ENCODE measurements at regions not wholly inside any gene's neighbourhood (a gene's known extent, or its start where the extent isn't known, plus 50 kb on each side); places are given as distances from the start of the nearest gene placed in this dataset.

GRCh38 chr3:101976473-101976872, 127.2 kb downstream of the NFKBIZ start:
- DNase-seq (ENCODE audit: low read depth), result no peak
- no peak for TF ChIP-seq CTCF (IDR thresholded peaks at IDR 0.05; ENCODE audit: low read depth, low read length, missing control alignments)
- no peak overlapping the region for H3K4me3 ChIP-seq (ENCODE audit: low read depth, low read length)
- in situ Hi-C loops (cut with HindIII; ENCODE audit: low sequenced_read_pairs), result no loop called here

- DNase-seq (ENCODE audit: low read depth), result no peak
- in situ Hi-C loops (cut with HindIII; ENCODE audit: low sequenced_read_pairs), result no loop called here
- no peak for TF ChIP-seq CTCF (IDR thresholded peaks at IDR 0.05; ENCODE audit: low read depth, low read length, missing control alignments)
- H3K4me3 ChIP-seq (ENCODE audit: low read depth, low read length), result no peak overlapping the region
Observed at GRCh38 chr3:101978348-101978747, 129.0 kb downstream of the NFKBIZ start.

- DNase-seq (ENCODE audit: low read depth), result no peak
- in situ Hi-C loops (cut with HindIII; ENCODE audit: low sequenced_read_pairs), result no loop called here
- TF ChIP-seq CTCF (IDR thresholded peaks at IDR 0.05; ENCODE audit: low read depth, low read length, missing control alignments), result no peak
- no peak overlapping the region for H3K4me3 ChIP-seq (ENCODE audit: low read depth, low read length)
Observed at GRCh38 chr3:101979033-101979432, 129.7 kb downstream of the NFKBIZ start.

DNA sequence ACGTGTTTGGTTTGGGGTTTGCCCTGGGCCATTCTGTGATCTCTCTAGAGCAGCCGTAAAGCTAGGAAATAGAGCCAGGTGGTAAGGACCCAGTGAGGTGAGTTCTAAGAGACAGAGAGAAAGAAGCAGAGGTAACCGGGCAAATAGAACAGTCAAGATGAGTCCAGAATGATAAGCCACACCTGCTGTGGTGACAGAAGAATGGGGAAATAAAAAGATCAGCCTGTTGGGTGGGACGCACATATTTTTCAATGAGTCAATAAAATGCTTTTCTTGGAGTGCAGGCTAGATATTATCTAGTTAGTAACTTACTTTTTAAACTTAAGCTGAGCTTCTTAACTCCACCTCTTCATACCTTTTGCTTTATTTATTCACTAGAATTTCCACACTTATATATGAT, 135.0 kb downstream of the NFKBIZ start:
- no peak for DNase-seq (ENCODE audit: low read depth)
- H3K4me3 ChIP-seq (ENCODE audit: low read depth, low read length), result no peak overlapping the region
- in situ Hi-C loops (cut with HindIII; ENCODE audit: low sequenced_read_pairs), result no loop called here
- TF ChIP-seq CTCF (IDR thresholded peaks at IDR 0.05; ENCODE audit: low read depth, low read length, missing control alignments), result no peak

DNA sequence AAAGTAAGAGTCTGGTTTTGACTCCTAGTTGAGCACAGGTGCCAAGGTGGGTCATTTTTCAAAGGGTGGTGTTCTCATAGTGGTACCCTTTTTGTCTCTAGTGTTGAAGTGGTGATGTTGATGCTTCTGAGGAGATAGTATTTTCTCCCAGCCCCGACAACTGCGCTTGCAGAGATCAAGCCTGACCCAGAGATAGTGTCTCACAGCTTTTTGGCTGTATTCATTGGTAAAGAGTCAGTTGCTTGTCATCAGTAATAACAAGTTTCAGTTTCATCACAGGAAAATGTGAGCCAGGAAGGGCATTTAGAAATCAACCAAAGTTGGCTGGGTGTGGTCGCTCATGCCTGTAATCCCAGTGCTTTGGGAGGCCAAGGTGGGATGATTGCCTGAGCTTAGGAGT, 139.3 kb downstream of the NFKBIZ start:
- no peak for TF ChIP-seq CTCF (IDR thresholded peaks at IDR 0.05; ENCODE audit: low read depth, low read length, missing control alignments)
- no peak for DNase-seq (ENCODE audit: low read depth)
- no peak overlapping the region for H3K4me3 ChIP-seq (ENCODE audit: low read depth, low read length)
- in situ Hi-C loops (cut with HindIII; ENCODE audit: low sequenced_read_pairs), result no loop called here

DNA sequence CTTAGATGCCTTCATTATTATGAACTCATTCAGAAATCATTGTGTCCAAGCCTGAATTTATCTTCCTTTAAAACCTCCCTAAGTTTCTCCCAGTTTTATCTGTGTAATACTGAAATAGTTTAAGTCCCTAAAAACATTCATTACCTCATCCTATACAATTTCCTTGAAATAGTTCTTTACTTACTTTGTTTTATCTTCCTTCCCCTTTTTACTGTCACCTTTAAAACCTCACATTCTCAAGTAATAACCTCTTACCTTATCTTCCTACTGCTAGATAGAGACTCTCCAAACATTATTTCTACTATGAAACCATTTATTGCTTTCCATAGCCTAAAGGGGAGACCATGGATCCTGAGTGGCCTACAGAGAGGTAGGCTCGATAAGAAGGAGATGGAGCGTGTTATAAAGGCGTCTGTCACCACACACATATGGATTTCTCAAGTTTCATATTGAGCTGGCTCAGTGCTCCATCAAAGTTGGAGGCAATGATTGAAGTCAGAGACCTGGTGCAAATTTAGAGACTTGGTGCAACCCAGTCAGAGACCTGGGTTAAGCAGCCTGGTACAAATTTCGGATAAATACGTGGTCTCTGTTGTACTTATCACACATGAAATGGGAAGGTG, 140.4 kb downstream of the NFKBIZ start:
- DNase-seq (ENCODE audit: low read depth), result no peak
- no peak for TF ChIP-seq CTCF (IDR thresholded peaks at IDR 0.05; ENCODE audit: low read depth, low read length, missing control alignments)
- in situ Hi-C loops (cut with HindIII; ENCODE audit: low sequenced_read_pairs), result no loop called here
- H3K4me3 ChIP-seq (ENCODE audit: low read depth, low read length), result no peak overlapping the region

Data from astrocyte of the cerebellum (primary cell).